ENCODE measurements at regions not wholly inside any gene's neighbourhood (a gene's known extent, or its start where the extent isn't known, plus 50 kb on each side); places are given as distances from the start of the nearest gene placed in this dataset.

DNA sequence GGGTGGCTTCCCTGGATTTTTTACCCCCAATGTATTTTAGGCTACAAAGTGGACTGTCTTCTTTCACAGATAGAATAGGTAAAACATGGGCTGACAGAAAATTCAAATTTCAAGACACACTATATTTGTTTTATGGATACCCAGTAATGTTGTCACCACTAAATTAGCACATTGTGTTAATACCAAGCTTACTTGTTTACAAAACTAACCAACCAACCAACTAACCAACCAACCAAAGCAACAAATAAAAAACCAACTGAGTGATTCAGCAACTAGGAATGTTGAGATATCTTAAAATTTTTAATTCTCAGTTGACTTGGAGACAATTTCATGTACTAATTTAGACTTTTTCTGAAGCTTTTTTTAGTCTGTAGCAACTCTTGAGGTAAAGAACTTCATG is 69.3 kb upstream of the CTSC start:
- Mint-ChIP-seq H3K4me1 (ENCODE audit: low read depth, unreplicated experiment) (peaks cover 17% of the 10 kb centered on the region), H3K27ac (ENCODE audit: unreplicated experiment) (no peak overlapping the region), H3K27me3 (ENCODE audit: unreplicated experiment) (no peaks in the 10 kb centered on the region), H3K36me3 (ENCODE audit: insufficient read depth, unreplicated experiment) (no peaks in the 10 kb centered on the region), H3K4me3 (ENCODE audit: low read depth, unreplicated experiment) (no peak overlapping the region), H3K9me3 (ENCODE audit: low read depth, unreplicated experiment) (no peaks in the 10 kb centered on the region)
- CTCF ChIA-PET, result no interaction called here
- TF ChIP-seq CTCF (IDR thresholded peaks at IDR 0.05; ENCODE audit: unreplicated experiment), result no peak
- no peak for DNase-seq
- intact Hi-C loops (cut with micrococcal nuclease; ENCODE audit: unreplicated experiment), result no loop called here
- BruUV-seq (replicated peaks), result no TSS peak

GRCh38 chr11:88405853-88406252 is 68.3 kb upstream of the CTSC start:
- CTCF ChIA-PET, result no interaction called here
- no peak overlapping the region for H3K27ac Mint-ChIP-seq (ENCODE audit: unreplicated experiment)
- no TSS peak for BruUV-seq (replicated peaks)
- no peak for DNase-seq
- no peaks in the 10 kb centered on the region for H3K9me3 Mint-ChIP-seq (ENCODE audit: low read depth, unreplicated experiment)
- H3K4me1 Mint-ChIP-seq (ENCODE audit: low read depth, unreplicated experiment), result peaks cover 17% of the 10 kb centered on the region
- no peak overlapping the region for H3K4me3 Mint-ChIP-seq (ENCODE audit: low read depth, unreplicated experiment)
- TF ChIP-seq CTCF (IDR thresholded peaks at IDR 0.05; ENCODE audit: unreplicated experiment), result no peak
- H3K36me3 Mint-ChIP-seq (ENCODE audit: insufficient read depth, unreplicated experiment), result no peaks in the 10 kb centered on the region
- intact Hi-C loops (cut with micrococcal nuclease; ENCODE audit: unreplicated experiment), result no loop called here
- no peaks in the 10 kb centered on the region for H3K27me3 Mint-ChIP-seq (ENCODE audit: unreplicated experiment)

DNA sequence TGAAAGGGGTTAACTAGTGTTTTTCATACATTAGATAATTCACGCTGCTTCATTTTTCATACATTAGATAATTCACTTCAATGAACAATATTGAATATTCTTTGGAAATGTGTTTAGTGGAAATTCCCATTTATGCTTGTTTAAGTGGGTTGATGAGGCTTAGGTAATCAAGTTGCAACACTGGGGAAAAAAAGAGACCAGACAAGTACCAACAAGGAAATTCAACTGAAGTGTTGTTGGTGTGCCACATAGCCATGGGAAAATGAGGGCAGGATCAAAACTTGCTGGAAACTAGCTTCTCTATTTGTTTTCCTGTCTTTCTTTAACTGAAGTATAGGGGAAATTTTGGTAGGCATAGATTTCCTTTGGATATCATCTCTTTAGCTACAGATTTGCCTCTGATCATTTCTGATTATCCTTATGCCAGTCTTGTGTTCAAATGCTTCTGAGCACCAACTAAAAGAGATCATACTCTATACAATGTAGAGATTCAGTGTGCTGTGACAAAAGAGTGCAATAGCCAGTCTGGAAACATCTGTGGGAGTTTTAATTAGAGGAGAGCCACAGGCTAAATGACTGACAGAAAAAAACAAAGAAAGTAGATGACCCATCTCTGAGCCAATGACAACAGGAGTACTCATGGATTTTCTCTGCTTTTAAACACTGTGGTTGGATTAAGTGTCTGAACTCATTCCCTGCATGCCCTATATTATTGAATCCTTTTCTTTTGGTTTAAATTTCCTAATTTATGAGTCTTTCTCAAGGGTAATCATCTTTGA is 67.6 kb upstream of the CTSC start:
- no peak for TF ChIP-seq CTCF (IDR thresholded peaks at IDR 0.05; ENCODE audit: unreplicated experiment)
- no TSS peak for BruUV-seq (replicated peaks)
- H3K4me1 Mint-ChIP-seq (ENCODE audit: low read depth, unreplicated experiment), result peaks cover 18% of the 10 kb centered on the region
- no peak overlapping the region for H3K27ac Mint-ChIP-seq (ENCODE audit: unreplicated experiment)
- H3K36me3 Mint-ChIP-seq (ENCODE audit: insufficient read depth, unreplicated experiment), result no peaks in the 10 kb centered on the region
- no peaks in the 10 kb centered on the region for H3K9me3 Mint-ChIP-seq (ENCODE audit: low read depth, unreplicated experiment)
- CTCF ChIA-PET, result no interaction called here
- intact Hi-C loops (cut with micrococcal nuclease; ENCODE audit: unreplicated experiment), result no loop called here
- H3K27me3 Mint-ChIP-seq (ENCODE audit: unreplicated experiment), result no peaks in the 10 kb centered on the region
- no peak for DNase-seq
- H3K4me3 Mint-ChIP-seq (ENCODE audit: low read depth, unreplicated experiment), result no peak overlapping the region

GRCh38 chr11:88404391-88404790 is 66.9 kb upstream of the CTSC start:
- no peak for TF ChIP-seq CTCF (IDR thresholded peaks at IDR 0.05; ENCODE audit: unreplicated experiment)
- CTCF ChIA-PET, result interaction anchor here (1.2 kb wide), 1 partner anchor 27 kb away, joined by 11 read pairs; no protein-coding TSS in a partner anchor
- Mint-ChIP-seq H3K27me3 (ENCODE audit: unreplicated experiment) (no peaks in the 10 kb centered on the region), H3K4me1 (ENCODE audit: low read depth, unreplicated experiment) (peaks cover 26% of the 10 kb centered on the region), H3K9me3 (ENCODE audit: low read depth, unreplicated experiment) (no peaks in the 10 kb centered on the region), H3K36me3 (ENCODE audit: insufficient read depth, unreplicated experiment) (no peaks in the 10 kb centered on the region), H3K27ac (ENCODE audit: unreplicated experiment) (no peak overlapping the region), H3K4me3 (ENCODE audit: low read depth, unreplicated experiment) (no peak overlapping the region)
- intact Hi-C loops (cut with micrococcal nuclease; ENCODE audit: unreplicated experiment), result no loop called here
- no TSS peak for BruUV-seq (replicated peaks)
- DNase-seq, result no peak
